Activated T-helper 1 cell treated with anti-CD3 and anti-CD28 coated beads, Interleukin-2, amount 50 U/mL, for 16 hours (primary cell): ENCODE measurements at regions not wholly inside any gene's neighbourhood (a gene's known extent, or its start where the extent isn't known, plus 50 kb on each side); places are given as distances from the start of the nearest gene placed in this dataset.

ENCODE experiments used
- DNase-seq, 2 donors: peaks; one replicate each; pipeline ENCODE4 v3.0.0-alpha.2; 2020; ENCODE audit warnings: low read depth in 1 of 2, low spot score in 1 of 2

DNA sequence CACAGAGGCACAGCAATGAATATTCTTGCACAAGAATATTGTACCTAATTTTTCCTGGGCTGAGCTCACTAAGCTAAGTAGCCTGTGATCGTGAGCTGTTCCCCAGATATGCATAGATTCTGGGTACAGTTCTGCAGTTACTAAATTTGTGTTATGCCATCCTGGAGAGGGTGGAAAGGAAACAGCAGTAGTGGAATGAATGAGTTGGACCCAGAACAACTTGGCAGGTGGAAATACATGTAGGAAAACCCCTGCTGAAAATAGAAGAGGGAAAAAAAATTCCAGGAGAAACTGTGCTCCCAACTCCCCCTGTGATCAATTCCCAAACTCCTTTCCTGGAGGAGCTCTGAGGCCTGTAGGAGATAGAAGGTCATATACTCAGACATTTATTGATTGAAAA is 181.5 kb upstream of the MGAT5 start:
- DNase-seq, result no peak

GRCh38 chr2:134073023-134073422 is 180.8 kb upstream of the MGAT5 start:
- no peak for DNase-seq

GRCh38 chr2:134074619-134075018 is 179.3 kb upstream of the MGAT5 start:
- DNase-seq, result no peak

DNA sequence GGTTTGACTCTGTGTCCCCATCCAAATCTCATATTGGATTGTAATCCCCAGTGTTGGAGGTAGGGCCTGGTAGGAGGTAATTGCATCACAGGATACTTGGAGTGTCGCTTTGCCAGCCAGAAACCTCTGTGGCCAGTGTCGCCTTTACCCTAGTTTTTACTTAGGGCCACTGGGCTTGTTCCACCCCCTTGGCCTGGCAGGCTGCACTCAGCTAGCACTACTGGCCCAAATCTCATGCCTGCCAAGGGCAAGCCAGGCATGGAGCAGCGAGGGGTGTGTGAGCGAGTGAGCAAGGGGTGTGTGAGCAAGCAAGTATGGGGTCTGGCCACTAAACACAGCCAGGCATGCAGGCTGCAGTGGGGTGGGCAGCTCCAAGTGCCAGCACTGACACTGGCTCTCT is 178.7 kb upstream of the MGAT5 start:
- no peak for DNase-seq

DNA sequence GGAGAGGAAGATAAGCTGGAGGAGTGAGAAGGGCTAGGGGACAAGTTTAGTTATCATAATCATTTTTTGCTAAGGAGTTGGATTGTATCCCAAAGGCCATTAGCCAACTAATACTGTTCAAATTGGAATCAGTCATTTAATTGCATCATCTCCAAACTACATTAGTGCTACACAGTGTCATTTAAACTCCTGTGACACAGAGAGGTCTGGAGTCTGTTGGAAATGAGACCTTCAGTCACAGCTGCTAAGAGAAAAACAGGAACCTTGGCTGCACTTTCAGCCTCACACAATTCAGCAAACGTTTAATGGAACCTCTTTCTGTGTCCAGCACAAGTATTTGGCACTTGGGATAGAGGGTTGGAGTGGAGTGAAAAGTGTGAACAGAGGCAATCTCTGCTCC is 175.5 kb upstream of the MGAT5 start:
- no peak for DNase-seq

DNA sequence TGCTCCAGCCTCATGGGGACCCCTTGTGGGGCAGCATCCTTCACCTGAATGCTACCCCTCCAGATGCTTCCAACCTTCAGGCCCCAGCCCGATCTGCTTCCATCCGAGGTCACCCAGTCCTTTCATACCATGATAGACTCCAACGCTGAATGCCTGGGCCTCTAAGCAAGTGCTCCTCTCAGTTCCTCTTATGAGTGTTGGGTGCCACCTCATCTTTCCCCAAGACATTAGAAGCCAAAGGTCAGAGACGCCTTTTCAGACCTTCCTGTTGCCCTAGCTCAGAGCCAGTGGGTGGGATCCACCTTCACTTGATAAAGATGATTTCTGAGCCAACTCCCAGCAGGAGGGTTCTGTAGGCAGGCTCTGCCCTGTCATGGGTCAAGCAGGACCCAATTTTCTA is 174.5 kb upstream of the MGAT5 start:
- no peak for DNase-seq

GRCh38 chr2:134080386-134081089 is 173.3 kb upstream of the MGAT5 start:
- no peak for DNase-seq

DNA sequence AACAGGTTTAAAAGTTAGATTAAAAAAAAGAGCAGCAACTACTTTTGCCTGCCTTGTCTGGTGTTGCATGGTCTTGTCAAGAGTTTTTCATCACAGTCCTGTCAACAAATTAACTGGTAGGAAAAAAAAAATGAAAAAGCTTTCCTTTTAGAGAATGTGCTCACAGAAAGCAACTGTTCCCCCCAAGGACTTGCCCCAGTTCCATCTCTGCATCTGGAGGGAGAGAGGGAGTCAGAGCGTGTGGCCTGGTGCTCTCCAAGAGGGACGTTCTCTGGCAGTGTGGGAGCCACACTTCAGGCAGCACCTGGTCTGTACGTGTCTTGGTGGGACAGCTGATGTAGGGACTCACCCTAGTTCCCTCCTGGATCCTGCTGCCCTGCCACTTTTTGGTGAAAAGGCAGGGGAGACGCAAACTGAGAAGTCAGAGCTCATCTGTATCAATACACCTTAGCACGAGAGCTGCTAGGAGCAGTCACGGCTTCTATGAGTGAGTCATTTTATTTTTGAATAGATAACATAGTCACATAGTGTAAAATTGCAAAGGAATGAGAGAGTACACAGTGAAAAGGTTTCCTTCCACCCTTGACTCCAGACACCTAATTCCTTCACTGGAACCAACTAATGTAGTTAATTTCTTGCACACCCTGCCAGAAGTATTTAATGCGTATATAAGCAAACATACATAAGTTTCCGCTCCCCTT is 172.5 kb upstream of the MGAT5 start:
- DNase-seq, result no peak

GRCh38 chr2:134083548-134083947 is 170.3 kb upstream of the MGAT5 start:
- no peak for DNase-seq

- DNase-seq, result no peak
Observed at GRCh38 chr2:134086594-134087219, 167.2 kb upstream of the MGAT5 start.

- DNase-seq, result no peak
Observed at GRCh38 chr2:134087371-134087921, 166.4 kb upstream of the MGAT5 start.

- no peak for DNase-seq
Observed at GRCh38 chr2:134089454-134089853, 164.4 kb upstream of the MGAT5 start.

GRCh38 chr2:134097740-134098139 is 156.1 kb upstream of the MGAT5 start:
- no peak for DNase-seq

DNA sequence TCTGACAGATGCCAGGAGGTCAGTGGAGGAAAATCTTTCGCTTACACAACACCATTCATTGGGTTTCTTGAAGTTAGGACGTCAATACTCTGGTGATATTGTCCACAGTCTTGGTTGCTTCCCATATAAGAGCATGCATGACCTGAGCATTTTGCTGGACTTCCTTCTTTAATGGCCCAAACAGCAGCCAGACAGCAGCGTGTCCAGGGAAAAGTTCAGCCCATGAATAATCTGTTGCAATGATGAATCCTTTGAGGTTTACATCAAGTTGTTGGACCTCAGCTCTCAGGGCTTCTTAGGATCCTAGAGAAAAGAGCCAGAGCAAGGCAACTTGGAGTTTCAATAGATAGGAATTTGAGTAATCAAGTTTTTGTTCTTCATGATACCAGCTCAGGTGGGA is 155.6 kb upstream of the MGAT5 start:
- DNase-seq, result no peak

- no peak for DNase-seq
Observed at GRCh38 chr2:134099273-134099672, 154.6 kb upstream of the MGAT5 start.

GRCh38 chr2:134103196-134103595 is 150.7 kb upstream of the MGAT5 start:
- no peak for DNase-seq

DNA sequence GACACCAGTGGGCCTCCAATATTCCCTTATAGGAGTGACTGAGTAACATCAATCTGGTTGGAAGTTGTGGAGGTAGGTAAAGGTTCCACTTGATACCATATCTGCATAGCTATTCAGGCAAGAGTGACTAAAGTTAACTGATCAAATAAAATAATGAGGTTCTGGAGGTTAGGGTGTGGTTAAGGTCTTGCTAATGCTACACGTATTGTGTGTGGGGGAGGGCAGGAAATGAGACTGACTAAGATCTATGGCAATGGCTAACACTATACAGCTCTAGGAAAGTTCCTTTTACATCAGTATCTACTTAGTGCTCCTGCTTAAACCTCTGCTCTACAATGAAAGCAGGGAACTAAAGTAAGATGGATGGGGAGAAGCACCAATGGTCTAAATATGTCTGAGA is 149.1 kb upstream of the MGAT5 start:
- no peak for DNase-seq

- no peak for DNase-seq
Observed at GRCh38 chr2:134107402-134107801, 146.5 kb upstream of the MGAT5 start.

DNA sequence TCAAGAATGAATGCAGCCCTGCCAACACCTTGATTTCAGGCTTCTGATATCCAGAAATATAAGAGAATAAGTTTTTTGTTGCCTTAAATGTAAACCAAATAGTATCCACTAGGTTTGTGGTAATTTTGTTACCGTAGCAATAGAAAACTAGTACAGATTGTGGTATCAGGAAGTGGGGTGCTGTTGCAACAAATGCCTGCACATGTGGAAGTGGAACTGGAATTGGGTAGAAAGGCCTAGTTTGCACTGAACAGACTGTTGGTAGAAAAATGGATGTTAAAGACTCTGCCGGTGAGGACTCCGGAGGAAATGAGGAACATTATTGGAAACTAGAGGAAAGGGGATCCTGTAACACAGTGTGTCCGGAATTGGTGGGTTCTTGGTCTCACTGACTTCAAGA is 145.8 kb upstream of the MGAT5 start:
- no peak for DNase-seq

DNA sequence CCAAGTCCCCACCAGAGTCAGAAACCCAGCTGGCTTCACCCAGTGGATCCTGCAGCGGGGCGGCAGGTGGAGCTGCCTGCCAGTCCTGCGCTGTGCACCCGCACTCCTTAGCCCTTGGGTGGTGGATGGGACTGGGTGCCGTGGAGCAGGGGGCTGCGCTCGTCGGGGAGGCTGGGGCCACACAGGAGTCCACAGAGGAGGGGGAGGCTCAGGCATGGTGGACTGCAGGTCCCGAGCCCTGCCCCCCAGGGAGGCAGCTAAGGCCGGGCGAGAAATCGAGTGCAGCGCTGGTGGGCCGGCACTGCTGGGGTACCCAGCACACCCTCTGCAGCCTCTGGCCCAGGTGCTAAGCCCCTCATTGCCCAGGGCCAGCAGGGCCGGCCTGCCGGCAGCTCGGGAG is 144.6 kb upstream of the MGAT5 start:
- DNase-seq, result no peak

GRCh38 chr2:134109725-134110124 is 144.1 kb upstream of the MGAT5 start:
- DNase-seq, result no peak

DNA sequence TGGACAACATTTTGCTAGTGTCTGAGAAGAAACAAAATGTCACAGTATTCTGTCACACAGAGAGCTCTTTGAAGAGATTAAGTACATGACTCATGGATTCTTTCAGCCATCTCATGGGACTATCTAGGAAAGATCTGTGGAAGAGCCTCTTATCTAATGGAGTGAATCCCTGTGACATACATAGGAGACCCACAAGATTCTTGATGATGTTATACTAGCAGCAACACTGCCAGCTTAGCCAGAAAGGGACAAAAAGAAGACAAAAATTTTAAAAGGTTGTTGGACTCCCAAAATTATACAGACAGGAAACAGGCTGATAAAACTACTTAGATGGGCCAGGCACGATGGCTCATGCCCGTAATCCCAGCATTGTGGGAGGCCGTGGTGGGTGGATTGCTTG is 143.3 kb upstream of the MGAT5 start:
- DNase-seq, result no peak
